ENCODE measurements at regions not wholly inside any gene's neighbourhood (a gene's known extent, or its start where the extent isn't known, plus 50 kb on each side); places are given as distances from the start of the nearest gene placed in this dataset.

DNA sequence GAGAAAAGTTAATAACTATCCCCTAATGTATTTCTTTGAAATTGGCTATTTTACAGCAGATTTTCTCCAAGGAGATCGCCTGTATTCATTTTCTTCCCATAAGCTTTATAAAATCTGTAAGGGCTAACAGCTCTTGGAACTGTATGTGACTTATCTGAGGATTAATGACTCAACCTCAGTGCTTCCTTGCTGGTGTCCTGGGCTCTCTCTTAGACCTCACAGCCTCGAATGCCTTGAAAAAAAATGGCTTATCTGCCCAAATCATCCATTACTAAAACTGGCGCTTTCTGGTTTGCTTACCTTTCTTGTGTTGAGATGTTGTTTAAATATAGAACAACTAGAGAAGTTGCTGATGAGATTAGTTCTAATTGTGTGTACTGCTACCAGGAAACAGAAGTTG lies 713.6 kb downstream of the SLC4A3 start:
- Histone ChIP-seq H4K20me1 (ENCODE audit: insufficient read depth, low read length) (no peaks in the 10 kb centered on the region), H3K36me3 (ENCODE audit: insufficient read depth, low read length) (no peaks in the 10 kb centered on the region), H3K9me3 (ENCODE audit: low read length) (no peaks in the 10 kb centered on the region), H3K4me2 (ENCODE audit: low read length) (no peak overlapping the region), H3K27ac (ENCODE audit: low read depth, low read length, poor library complexity, severe bottlenecking) (no peak overlapping the region), H3K4me1 (ENCODE audit: insufficient read depth, low read length, severe bottlenecking) (no peaks in the 10 kb centered on the region), H2AFZ (ENCODE audit: low read length) (no peak overlapping the region), H3K4me3 (ENCODE audit: low read depth, low read length, poor library complexity, severe bottlenecking) (no peak overlapping the region), H3K79me2 (ENCODE audit: insufficient read depth, low read length) (no peaks in the 10 kb centered on the region), H3K9ac (ENCODE audit: low read length) (no peak overlapping the region), H3F3A (ENCODE audit: insufficient read depth, low read length) (no peaks in the 10 kb centered on the region), H3K9me2 (ENCODE audit: low read depth, low read length) (no peaks in the 10 kb centered on the region), H3K27me3 (ENCODE audit: insufficient read depth, low read length) (no peaks in the 10 kb centered on the region)
- TF ChIP-seq, protein P1, sequence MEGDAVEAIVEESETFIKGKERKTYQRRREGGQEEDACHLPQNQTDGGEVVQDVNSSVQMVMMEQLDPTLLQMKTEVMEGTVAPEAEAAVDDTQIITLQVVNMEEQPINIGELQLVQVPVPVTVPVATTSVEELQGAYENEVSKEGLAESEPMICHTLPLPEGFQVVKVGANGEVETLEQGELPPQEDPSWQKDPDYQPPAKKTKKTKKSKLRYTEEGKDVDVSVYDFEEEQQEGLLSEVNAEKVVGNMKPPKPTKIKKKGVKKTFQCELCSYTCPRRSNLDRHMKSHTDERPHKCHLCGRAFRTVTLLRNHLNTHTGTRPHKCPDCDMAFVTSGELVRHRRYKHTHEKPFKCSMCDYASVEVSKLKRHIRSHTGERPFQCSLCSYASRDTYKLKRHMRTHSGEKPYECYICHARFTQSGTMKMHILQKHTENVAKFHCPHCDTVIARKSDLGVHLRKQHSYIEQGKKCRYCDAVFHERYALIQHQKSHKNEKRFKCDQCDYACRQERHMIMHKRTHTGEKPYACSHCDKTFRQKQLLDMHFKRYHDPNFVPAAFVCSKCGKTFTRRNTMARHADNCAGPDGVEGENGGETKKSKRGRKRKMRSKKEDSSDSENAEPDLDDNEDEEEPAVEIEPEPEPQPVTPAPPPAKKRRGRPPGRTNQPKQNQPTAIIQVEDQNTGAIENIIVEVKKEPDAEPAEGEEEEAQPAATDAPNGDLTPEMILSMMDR (IDR thresholded peaks at IDR 0.05; ENCODE audit: low read length), result no peak
- no peak for TF ChIP-seq EZH2 (IDR thresholded peaks at IDR 0.05; ENCODE audit: borderline replicate concordance, low read length)

DNA sequence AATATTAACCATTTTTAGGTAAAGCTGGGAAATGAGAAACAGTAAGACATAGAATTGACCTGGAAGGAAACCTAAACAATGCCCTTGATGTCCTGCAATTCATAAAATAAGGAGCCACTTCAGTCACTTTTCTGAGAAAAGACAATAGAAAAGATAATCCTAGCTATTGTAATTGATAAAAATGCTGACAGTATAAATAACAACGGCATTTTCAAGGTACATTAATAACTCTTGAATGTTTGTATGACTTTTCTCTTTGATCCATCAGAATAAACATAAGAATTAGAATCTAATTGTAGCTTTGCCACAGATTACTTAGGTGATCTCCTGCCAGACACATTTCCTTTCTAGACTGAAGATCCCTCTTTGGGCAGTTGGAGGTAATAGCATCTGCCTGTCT lies 719.5 kb downstream of the SLC4A3 start:
- H3F3A ChIP-seq (ENCODE audit: insufficient read depth, low read length), result no peaks in the 10 kb centered on the region
- H3K4me3 ChIP-seq (ENCODE audit: low read depth, low read length, poor library complexity, severe bottlenecking), result no peak overlapping the region
- no peaks in the 10 kb centered on the region for H4K20me1 ChIP-seq (ENCODE audit: insufficient read depth, low read length)
- H3K9ac ChIP-seq (ENCODE audit: low read length), result no peak overlapping the region
- no peaks in the 10 kb centered on the region for H3K79me2 ChIP-seq (ENCODE audit: insufficient read depth, low read length)
- no peaks in the 10 kb centered on the region for H3K4me1 ChIP-seq (ENCODE audit: insufficient read depth, low read length, severe bottlenecking)
- H2AFZ ChIP-seq (ENCODE audit: low read length), result no peak overlapping the region
- H3K4me2 ChIP-seq (ENCODE audit: low read length), result no peak overlapping the region
- H3K9me3 ChIP-seq (ENCODE audit: low read length), result no peaks in the 10 kb centered on the region
- no peaks in the 10 kb centered on the region for H3K36me3 ChIP-seq (ENCODE audit: insufficient read depth, low read length)
- H3K27ac ChIP-seq (ENCODE audit: low read depth, low read length, poor library complexity, severe bottlenecking), result no peak overlapping the region
- no peaks in the 10 kb centered on the region for H3K27me3 ChIP-seq (ENCODE audit: insufficient read depth, low read length)
- H3K9me2 ChIP-seq (ENCODE audit: low read depth, low read length), result no peaks in the 10 kb centered on the region
- TF ChIP-seq, protein P1 (IDR thresholded peaks at IDR 0.05; ENCODE audit: low read length), result no peak
- no peak for TF ChIP-seq EZH2 (IDR thresholded peaks at IDR 0.05; ENCODE audit: borderline replicate concordance, low read length)

DNA sequence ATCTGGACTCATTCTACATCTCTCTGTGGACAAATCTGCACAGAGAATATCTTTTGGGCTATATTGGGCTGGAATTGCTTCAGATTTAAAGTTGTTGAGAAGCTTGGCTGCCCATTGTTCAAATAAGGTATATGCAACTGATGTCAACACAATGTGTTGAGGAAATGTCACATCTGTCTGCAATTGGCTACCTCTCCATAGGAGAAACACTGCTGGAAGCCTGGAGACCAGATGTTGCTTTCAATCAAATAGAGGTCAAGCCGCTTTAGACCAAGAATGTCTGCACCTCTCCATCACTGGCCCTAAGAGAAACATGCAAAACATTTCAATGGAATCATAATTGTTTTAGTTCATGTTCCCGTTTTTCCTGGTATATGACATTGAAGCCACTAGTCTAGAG lies 720.2 kb downstream of the SLC4A3 start:
- Histone ChIP-seq H3K9me2 (ENCODE audit: low read depth, low read length) (no peaks in the 10 kb centered on the region), H3K27ac (ENCODE audit: low read depth, low read length, poor library complexity, severe bottlenecking) (no peak overlapping the region), H3K79me2 (ENCODE audit: insufficient read depth, low read length) (no peaks in the 10 kb centered on the region), H3K4me2 (ENCODE audit: low read length) (no peak overlapping the region), H3K4me3 (ENCODE audit: low read depth, low read length, poor library complexity, severe bottlenecking) (no peak overlapping the region), H3K9me3 (ENCODE audit: low read length) (no peaks in the 10 kb centered on the region), H3K4me1 (ENCODE audit: insufficient read depth, low read length, severe bottlenecking) (no peaks in the 10 kb centered on the region), H3F3A (ENCODE audit: insufficient read depth, low read length) (no peaks in the 10 kb centered on the region), H3K9ac (ENCODE audit: low read length) (no peak overlapping the region), H4K20me1 (ENCODE audit: insufficient read depth, low read length) (no peaks in the 10 kb centered on the region), H2AFZ (ENCODE audit: low read length) (no peak overlapping the region), H3K36me3 (ENCODE audit: insufficient read depth, low read length) (no peaks in the 10 kb centered on the region), H3K27me3 (ENCODE audit: insufficient read depth, low read length) (no peaks in the 10 kb centered on the region)
- TF ChIP-seq, protein P1 (IDR thresholded peaks at IDR 0.05; ENCODE audit: low read length), result no peak
- TF ChIP-seq EZH2 (IDR thresholded peaks at IDR 0.05; ENCODE audit: borderline replicate concordance, low read length), result no peak

Data from OCI-LY1 (cell line).